GM12891 (cell line): ENCODE measurements at regions not wholly inside any gene's neighbourhood (a gene's known extent, or its start where the extent isn't known, plus 50 kb on each side); places are given as distances from the start of the nearest gene placed in this dataset.
"Not testable (repeated sequence)": the region's sequence is repeated elsewhere in the genome, so short reads cannot be mapped to it uniquely, and the experiment has no call there.

Experiments used
- DNase-seq: peaks from one replicate; pipeline ENCODE4 v3.0.0; 2011; ENCODE audit warnings: low spot score; ENCODE audit not compliant: insufficient read length
- FAIRE-seq: peaks from 2 replicates; lab custom pipeline; 2011; peaks lifted over from hg19 to GRCh38; lab: Jason Lieb, UNC
- PAX5 ChIP-seq: IDR thresholded peaks from 2 replicates; pipeline ENCODE4 v1.6.1; 2011; ENCODE audit warnings: low read length, moderate library complexity, mild to moderate bottlenecking; ENCODE audit not compliant: insufficient read depth, severe bottlenecking
- POLR2A ChIP-seq: IDR thresholded peaks from 2 replicates; pipeline ENCODE4 v1.6.1; 2011; ENCODE audit warnings: low read depth, low read length, control low read depth
- POLR2AphosphoS5 ChIP-seq: IDR thresholded peaks from 2 replicates; pipeline ENCODE4 v1.6.1; 2011; ENCODE audit warnings: low read depth, low read length, control low read depth
- POU2F2 ChIP-seq: IDR thresholded peaks from 2 replicates; pipeline ENCODE4 v1.6.1; 2011; ENCODE audit warnings: low read depth, mild to moderate bottlenecking, control low read depth, low read length, moderate library complexity
- SPI1 ChIP-seq: IDR thresholded peaks from 2 replicates; pipeline ENCODE4 v1.6.1; 2011; ENCODE audit warnings: low read depth, low read length, control low read depth
- TAF1 ChIP-seq: IDR thresholded peaks from 2 replicates; pipeline ENCODE4 v1.6.1; 2011; ENCODE audit warnings: low read depth, low read length, control low read depth

GRCh38 chr17:68674029-68674925, 73.1 kb upstream of the FAM20A start:
- DNase-seq, result no peak
- FAIRE-seq, result no peak
- TF ChIP-seq POLR2AphosphoS5 (no peak), SPI1 (no peak), POLR2A (no peak), PAX5 (no peak), POU2F2 (no peak), TAF1 (no peak)

- DNase-seq (no peak), FAIRE-seq (no peak)
Measured at GRCh38 chr17:68670967-68671693, 70.0 kb upstream of the FAM20A start.

GRCh38 chr17:68666438-68666837, 65.3 kb upstream of the FAM20A start:
- FAIRE-seq, DNase-seq: not testable (repeated sequence)

More at GRCh38 chr17:68670967-68671693, 70.0 kb upstream of the FAM20A start:
- TF ChIP-seq POLR2A (no peak), POLR2AphosphoS5 (no peak), SPI1 (no peak), POU2F2 (no peak), TAF1 (no peak), PAX5 (no peak)

- FAIRE-seq (no peak), DNase-seq (no peak)
- TF ChIP-seq PAX5, result no peak
- TF ChIP-seq POLR2AphosphoS5, result no peak
Measured at GRCh38 chr17:68665373-68665772, 64.2 kb upstream of the FAM20A start.

DNA sequence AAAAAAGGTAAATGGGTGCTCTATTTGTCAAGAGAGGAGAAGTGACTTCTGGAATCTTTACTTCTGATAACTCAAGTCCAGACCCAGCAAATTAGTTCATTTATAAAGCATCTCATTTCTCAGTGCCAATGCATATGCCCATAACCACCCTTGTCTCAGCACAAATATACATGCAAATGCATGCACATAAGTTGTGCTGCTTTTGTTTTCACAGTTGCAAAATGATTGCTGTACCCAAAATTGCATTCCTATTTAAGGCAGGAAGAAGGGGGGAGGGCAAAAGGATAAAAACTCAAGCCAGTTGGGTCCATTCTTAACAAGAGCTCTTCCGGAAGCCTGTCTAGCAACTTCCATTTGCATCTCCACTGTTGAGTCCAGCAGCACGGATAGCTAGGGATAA, 61.3 kb upstream of the FAM20A start:
- DNase-seq (no peak), FAIRE-seq (no peak)
- TF ChIP-seq PAX5 (no peak), TAF1 (no peak), SPI1 (no peak), POU2F2 (no peak), POLR2AphosphoS5 (no peak), POLR2A (no peak)

- TF ChIP-seq TAF1, result no peak
- no peak for TF ChIP-seq POU2F2
- TF ChIP-seq POLR2AphosphoS5, result no peak
- TF ChIP-seq POLR2A, result no peak
- TF ChIP-seq SPI1, result no peak
- TF ChIP-seq PAX5, result no peak
- DNase-seq (no peak), FAIRE-seq (no peak)
Measured at GRCh38 chr17:68662037-68662432, 60.9 kb upstream of the FAM20A start.

GRCh38 chr17:68661265-68662036, 60.3 kb upstream of the FAM20A start:
- FAIRE-seq (no peak), DNase-seq (no peak)
- TF ChIP-seq SPI1 (no peak), TAF1 (no peak), POLR2AphosphoS5 (no peak), POU2F2 (no peak), PAX5 (no peak), POLR2A (no peak)

GRCh38 chr17:68660302-68660701, 59.1 kb upstream of the FAM20A start:
- no peak for FAIRE-seq
- no peak for TF ChIP-seq TAF1
- TF ChIP-seq SPI1, result no peak
- no peak for TF ChIP-seq PAX5
- TF ChIP-seq POLR2A, result no peak
- TF ChIP-seq POLR2AphosphoS5, result no peak
- TF ChIP-seq POU2F2, result no peak
- no peak for DNase-seq
